Lower lobe of right lung (tissue), 2 donors: ENCODE measurements at regions not wholly inside any gene's neighbourhood (a gene's known extent, or its start where the extent isn't known, plus 50 kb on each side); places are given as distances from the start of the nearest gene placed in this dataset.

ENCODE experiments used
- ATAC-seq, 2 donors: fragments of 200-7000 bp; cut with Tn5 transposase; one replicate each; pipeline ENCODE4 v1.9.1; 2020 to 2022; ENCODE audit warnings: mild to moderate bottlenecking in 2 of 2, moderate library complexity in 2 of 2
- DNase-seq: peaks from one replicate; pipeline ENCODE4 v3.0.0-alpha.2; 2020
- H3K27ac ChIP-seq: fragments of 200-600 bp; one replicate; pipeline ENCODE4 v1.8.0; 2022
- H3K27me3 ChIP-seq: fragments of 200-600 bp; one replicate; pipeline ENCODE4 v1.8.0; 2022; ENCODE audit warnings: low read depth
- H3K36me3 ChIP-seq: fragments of 200-600 bp; one replicate; pipeline ENCODE4 v1.8.0; 2022; ENCODE audit warnings: mild to moderate bottlenecking
- H3K4me1 ChIP-seq: fragments of 200-600 bp; one replicate; pipeline ENCODE4 v1.8.0; 2022
- H3K4me3 ChIP-seq: fragments of 200-600 bp; one replicate; pipeline ENCODE4 v1.8.0; 2022; ENCODE audit warnings: mild to moderate bottlenecking
- H3K9me3 ChIP-seq: fragments of 200-600 bp; one replicate; pipeline ENCODE4 v1.8.0; 2022
- intact Hi-C: fragments of 100-400 bp; cut with DNase I; formaldehyde crosslinking; loops from one replicate; pipeline ENCODE4 v1.11.0; 2022
- TF ChIP-seq, protein P1 (sequence below): fragments of 200-600 bp; IDR thresholded peaks from one replicate; pipeline ENCODE4 v1.8.0; 2022; ENCODE audit warnings: antibody characterized with exemption, mild to moderate bottlenecking
- donor health status: DM: no; HTN: yes; CAD: no; lungs with severe emphysema.

DNA sequence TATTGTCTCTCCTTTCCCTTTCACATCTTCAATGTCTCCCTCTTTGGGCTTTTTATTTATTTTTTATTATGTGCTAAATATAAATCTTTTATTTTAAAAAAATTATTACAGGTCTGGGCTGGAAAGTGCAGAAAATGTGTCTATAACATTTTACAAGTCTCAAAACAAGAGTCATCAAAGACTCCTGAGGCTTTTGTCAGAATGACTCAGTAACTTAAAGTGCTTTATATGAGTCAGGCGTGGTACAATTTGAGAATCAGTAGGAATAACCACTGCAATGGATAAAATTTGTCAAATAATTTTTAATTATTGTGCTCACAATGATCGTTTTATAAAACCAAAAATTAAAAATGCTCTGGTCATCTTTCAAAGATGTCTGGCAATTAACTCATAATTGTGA, 193.9 kb downstream of the MMUT start:
- intact Hi-C loops, result no loop called here
- H3K4me1 ChIP-seq, result no peaks in the 10 kb centered on the region
- H3K9me3 ChIP-seq, result no peaks in the 10 kb centered on the region
- no peak overlapping the region for H3K4me3 ChIP-seq
- no peaks in the 10 kb centered on the region for H3K36me3 ChIP-seq
- TF ChIP-seq, protein P1, sequence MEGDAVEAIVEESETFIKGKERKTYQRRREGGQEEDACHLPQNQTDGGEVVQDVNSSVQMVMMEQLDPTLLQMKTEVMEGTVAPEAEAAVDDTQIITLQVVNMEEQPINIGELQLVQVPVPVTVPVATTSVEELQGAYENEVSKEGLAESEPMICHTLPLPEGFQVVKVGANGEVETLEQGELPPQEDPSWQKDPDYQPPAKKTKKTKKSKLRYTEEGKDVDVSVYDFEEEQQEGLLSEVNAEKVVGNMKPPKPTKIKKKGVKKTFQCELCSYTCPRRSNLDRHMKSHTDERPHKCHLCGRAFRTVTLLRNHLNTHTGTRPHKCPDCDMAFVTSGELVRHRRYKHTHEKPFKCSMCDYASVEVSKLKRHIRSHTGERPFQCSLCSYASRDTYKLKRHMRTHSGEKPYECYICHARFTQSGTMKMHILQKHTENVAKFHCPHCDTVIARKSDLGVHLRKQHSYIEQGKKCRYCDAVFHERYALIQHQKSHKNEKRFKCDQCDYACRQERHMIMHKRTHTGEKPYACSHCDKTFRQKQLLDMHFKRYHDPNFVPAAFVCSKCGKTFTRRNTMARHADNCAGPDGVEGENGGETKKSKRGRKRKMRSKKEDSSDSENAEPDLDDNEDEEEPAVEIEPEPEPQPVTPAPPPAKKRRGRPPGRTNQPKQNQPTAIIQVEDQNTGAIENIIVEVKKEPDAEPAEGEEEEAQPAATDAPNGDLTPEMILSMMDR, result no peak
- no peak overlapping the region for H3K27ac ChIP-seq
- H3K27me3 ChIP-seq, result no peaks in the 10 kb centered on the region
- no peak for ATAC-seq
- DNase-seq, result no peak

DNA sequence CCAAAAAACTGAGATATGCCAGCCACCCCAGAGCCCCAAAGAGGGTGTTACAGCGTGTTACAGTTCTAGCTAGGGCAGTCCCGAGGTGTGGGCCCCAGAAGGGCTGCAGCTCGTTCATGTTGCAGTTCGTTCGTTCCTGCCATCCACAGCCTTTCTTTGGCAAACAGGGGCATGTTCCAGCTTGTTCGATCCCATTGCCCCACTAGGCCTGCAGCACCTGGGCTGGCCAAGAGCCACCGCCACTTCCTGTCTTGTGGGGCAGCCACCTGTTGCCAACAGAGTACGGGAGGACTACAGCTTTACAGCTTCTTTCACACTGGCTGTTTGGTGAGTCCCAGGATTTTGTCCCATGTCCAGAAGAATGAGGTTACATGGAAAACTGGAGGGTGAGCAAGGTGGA, 198.1 kb downstream of the MMUT start:
- no peak for ATAC-seq
- Histone ChIP-seq H3K27me3 (no peaks in the 10 kb centered on the region), H3K9me3 (no peaks in the 10 kb centered on the region), H3K36me3 (no peaks in the 10 kb centered on the region), H3K4me3 (no peak overlapping the region), H3K4me1 (no peaks in the 10 kb centered on the region), H3K27ac (no peak overlapping the region)
- TF ChIP-seq, protein P1, result no peak
- DNase-seq, result no peak
- intact Hi-C loops, result no loop called here

DNA sequence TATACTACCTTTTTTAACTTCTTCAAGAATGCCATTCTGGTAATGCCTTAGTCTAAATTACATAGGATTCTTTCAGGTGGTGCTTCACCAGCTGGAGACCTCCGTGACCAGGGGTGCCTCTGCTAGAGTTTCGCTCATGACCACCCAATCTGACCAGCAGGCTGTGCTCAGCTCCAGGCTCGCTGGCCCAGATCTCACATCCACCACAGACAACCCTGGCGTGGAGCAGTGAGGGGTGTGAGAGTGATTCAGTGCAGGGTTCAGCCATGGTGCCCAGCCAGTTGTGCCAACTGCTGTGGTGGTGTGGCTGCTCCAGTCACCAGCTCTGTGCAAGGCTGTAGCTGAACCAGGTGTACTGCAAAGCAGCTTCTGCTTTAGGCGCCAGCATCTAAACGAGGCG, 198.6 kb downstream of the MMUT start:
- TF ChIP-seq, protein P1, result no peak
- no peak for ATAC-seq
- Histone ChIP-seq H3K27me3 (no peaks in the 10 kb centered on the region), H3K4me1 (no peaks in the 10 kb centered on the region), H3K4me3 (no peak overlapping the region), H3K9me3 (no peaks in the 10 kb centered on the region), H3K36me3 (no peaks in the 10 kb centered on the region), H3K27ac (no peak overlapping the region)
- intact Hi-C loops, result no loop called here
- DNase-seq, result no peak

DNA sequence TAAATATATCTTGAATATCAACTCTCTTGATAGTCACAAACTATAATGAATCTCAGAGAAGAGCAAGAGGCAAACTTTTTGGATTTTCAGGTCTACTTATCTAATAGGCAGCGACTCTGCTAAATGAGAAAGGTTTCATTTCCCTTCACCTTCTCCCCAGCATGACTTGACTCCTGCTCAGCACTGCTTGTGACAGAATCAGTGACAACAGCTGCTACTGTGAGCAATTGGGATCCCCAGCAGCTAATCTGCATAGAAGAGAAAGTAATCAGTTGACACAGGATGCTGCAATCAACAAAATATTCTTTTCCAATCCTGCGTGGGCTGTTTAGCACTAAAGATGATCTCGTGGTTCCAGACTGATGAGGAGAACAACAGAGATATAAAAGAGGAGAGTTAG, 205.5 kb downstream of the MMUT start:
- no peaks in the 10 kb centered on the region for H3K4me1 ChIP-seq
- no peak overlapping the region for H3K4me3 ChIP-seq
- H3K27me3 ChIP-seq, result no peaks in the 10 kb centered on the region
- DNase-seq (no peak), ATAC-seq (no peak)
- no peaks in the 10 kb centered on the region for H3K36me3 ChIP-seq
- intact Hi-C loops, result no loop called here
- no peaks in the 10 kb centered on the region for H3K9me3 ChIP-seq
- TF ChIP-seq, protein P1, result no peak
- H3K27ac ChIP-seq, result no peak overlapping the region

DNA sequence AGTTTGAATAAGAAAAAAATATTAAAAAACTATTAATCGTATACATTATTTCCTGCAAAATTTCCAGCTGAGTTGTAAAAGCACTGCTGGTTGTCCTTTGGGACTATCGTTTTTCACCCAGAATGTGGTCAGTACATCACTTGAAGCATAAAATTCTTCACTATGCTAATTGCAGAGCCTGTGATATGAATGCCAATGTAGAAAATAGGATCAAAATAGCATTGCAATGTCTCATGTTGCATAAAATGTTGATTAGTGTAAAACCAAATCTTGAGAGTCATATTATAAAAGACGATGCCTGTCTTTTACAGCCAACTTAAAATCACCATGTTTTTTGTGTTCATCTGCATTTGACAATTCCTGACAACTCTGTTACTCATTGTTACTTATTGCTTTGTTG, 207.7 kb downstream of the MMUT start:
- no peaks in the 10 kb centered on the region for H3K27me3 ChIP-seq
- intact Hi-C loops, result no loop called here
- ATAC-seq (no peak), DNase-seq (no peak)
- TF ChIP-seq, protein P1, result no peak
- no peaks in the 10 kb centered on the region for H3K9me3 ChIP-seq
- H3K4me3 ChIP-seq, result no peak overlapping the region
- H3K36me3 ChIP-seq, result no peaks in the 10 kb centered on the region
- no peak overlapping the region for H3K27ac ChIP-seq
- no peaks in the 10 kb centered on the region for H3K4me1 ChIP-seq

DNA sequence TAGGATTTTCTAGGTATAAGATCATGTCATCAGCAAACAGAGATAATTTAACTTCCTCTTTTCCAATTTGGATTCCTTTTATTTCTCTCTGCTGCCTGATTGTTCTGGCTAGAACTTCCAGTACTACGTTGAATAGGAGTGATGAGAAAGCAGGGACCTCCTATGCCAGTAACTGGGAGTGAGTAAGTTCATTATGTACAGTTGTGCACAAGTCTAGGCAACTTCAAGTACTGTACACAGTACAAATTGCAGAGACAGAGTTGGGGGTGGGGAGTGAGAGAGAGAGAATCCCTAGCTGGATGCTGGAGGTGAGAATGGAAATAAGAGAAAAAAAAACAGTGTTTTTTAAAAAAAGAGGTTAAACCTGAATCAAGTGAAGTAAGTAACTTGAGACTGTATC, 210.2 kb downstream of the MMUT start:
- H3K9me3 ChIP-seq, result no peaks in the 10 kb centered on the region
- DNase-seq (no peak), ATAC-seq (no peak)
- H3K4me3 ChIP-seq, result no peak overlapping the region
- TF ChIP-seq, protein P1, result no peak
- no peaks in the 10 kb centered on the region for H3K4me1 ChIP-seq
- no peak overlapping the region for H3K27ac ChIP-seq
- intact Hi-C loops, result no loop called here
- H3K36me3 ChIP-seq, result no peaks in the 10 kb centered on the region
- no peaks in the 10 kb centered on the region for H3K27me3 ChIP-seq
